Germinal center (tissue), 1 donor: ENCODE measurements at regions not wholly inside any gene's neighbourhood (a gene's known extent, or its start where the extent isn't known, plus 50 kb on each side); places are given as distances from the start of the nearest gene placed in this dataset.

Source experiments
- DNase-seq: peaks from one replicate; pipeline ENCODE4 v3.0.0; 2012; ENCODE audit warnings: mixed read lengths, low spot score

- DNase-seq, result no peak
Observed at GRCh38 chr1:88228114-88228513, 456.0 kb upstream of the PKN2 start.

DNA sequence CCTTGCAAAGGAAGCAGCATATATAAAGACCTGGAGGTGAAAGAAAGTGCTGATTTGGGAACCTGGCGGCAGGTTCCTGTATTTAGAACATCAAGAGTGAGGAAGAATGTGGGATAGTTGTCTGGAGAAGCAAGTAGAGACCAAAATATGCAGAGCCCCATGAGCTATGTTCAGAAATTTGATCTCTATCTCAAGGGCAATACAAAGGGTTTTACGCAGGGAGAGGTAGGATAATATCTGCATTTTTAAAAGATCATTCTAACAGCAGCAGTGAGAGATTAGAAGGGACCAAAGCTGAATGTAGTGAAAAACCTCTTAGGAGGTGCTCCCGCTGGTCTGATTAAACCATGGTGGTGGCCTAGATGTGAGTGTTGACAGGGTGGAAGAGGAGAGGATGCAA, 453.9 kb upstream of the PKN2 start:
- DNase-seq, result no peak

DNA sequence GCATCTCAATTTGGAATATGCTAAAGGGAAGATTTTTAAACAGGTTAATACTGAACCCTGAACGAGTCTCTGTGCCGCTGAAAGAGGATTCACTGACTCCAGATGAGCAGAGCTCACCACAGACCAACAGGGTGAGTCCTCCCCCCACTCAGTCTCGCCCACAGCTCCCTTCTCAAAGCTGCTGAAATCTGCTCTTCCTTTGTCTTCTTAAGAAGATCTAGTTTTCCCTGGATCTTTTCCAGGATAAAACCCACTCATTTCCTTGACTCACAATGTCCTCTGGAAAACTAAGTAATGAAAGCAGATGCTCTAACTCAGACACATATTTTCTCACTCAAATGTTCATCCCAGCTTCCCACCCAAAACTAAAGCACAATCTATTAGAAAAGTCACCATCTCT, 447.0 kb upstream of the PKN2 start:
- DNase-seq, result no peak

DNA sequence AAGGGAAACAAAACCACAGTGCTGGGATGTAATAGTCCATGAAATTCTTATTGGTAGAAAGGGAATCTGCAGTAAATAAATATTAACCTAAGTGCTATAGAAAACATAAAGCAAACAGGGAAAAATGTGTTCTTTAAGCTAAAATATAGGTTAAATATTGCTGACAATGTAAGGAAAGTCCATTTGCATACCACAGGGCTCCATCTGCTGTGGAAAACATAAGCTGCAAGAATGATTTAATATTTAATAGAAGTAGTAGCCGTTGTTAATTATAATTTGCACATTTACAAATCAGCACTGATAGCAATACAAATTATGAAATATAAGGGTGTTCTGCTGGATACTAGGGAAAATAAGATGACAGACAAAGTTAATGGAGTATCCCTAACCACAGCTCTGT, 444.9 kb upstream of the PKN2 start:
- DNase-seq, result no peak

- no peak for DNase-seq
Observed at GRCh38 chr1:88247666-88248065, 436.4 kb upstream of the PKN2 start.

GRCh38 chr1:88250915-88251314, 433.2 kb upstream of the PKN2 start:
- no peak for DNase-seq

- no peak for DNase-seq
Observed at GRCh38 chr1:88252745-88253144, 431.3 kb upstream of the PKN2 start.

- no peak for DNase-seq
Observed at GRCh38 chr1:88265606-88266005, 418.5 kb upstream of the PKN2 start.

- DNase-seq, result no peak
Observed at GRCh38 chr1:88266051-88266450, 418.0 kb upstream of the PKN2 start.

GRCh38 chr1:88272216-88272615, 411.9 kb upstream of the PKN2 start:
- no peak for DNase-seq

DNA sequence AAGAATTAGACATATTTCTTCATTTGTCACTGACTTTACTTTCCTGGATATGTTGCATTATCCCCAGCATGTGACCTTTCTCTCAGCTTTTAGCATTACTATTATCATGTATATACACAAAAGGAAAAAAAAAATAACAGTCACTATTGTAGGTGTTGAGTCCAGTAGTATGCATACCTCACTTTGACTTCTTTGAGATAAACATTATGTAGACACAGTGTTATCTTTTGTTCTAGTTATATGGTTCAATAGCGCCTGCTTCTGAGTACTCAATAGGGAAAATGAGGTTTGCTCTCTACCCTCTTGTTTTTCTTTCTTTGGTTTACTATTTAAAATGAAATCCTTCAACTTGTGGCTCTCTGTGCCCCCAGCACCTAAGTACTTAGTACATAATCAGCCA, 409.6 kb upstream of the PKN2 start:
- DNase-seq, result no peak

DNA sequence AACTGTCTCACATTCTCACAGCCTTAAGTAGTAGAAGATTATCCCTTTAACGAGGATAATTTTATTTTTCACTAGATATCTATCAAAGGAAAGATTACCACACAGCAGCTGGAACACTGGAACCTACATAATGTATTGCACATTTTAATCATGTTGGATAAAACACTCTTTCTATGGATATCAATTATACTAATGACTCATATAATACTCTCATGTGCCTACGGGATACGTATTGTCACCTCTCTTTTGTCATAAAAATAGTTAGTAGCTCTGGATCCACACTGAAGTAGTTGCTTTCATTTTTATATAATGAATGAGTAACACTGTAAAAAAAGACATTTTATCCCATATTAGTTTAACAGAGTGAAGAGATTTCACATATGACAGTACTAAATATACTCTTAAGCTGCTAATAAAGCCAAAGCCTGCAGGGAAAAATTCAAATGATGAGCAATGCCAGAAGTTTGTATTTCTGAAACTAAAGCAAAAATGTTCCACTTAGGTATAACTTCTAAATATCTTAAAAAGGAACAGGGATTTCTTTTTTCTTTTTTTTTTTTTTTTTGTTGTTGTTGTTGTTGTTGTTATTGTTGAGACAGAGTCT, 408.7 kb upstream of the PKN2 start:
- DNase-seq, result no peak

DNA sequence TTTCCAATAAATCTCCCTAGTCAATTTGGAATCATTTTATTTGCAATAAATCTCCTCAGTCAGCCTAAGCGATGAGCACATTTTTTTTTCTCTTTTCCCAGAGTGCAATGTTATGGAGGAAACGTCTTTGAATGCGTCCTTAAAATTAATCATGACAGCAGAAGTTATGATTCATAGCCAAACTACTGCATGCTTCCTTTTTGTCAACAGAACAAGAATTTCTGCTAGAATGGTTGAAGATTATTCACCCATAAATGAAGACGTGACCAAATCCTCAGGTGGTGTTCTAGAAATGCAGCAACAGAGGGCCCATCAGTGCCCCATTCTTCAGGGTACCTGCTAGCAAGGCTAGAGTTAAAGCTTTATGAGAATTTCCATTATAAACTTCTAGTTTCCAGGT, 407.9 kb upstream of the PKN2 start:
- DNase-seq, result no peak

DNA sequence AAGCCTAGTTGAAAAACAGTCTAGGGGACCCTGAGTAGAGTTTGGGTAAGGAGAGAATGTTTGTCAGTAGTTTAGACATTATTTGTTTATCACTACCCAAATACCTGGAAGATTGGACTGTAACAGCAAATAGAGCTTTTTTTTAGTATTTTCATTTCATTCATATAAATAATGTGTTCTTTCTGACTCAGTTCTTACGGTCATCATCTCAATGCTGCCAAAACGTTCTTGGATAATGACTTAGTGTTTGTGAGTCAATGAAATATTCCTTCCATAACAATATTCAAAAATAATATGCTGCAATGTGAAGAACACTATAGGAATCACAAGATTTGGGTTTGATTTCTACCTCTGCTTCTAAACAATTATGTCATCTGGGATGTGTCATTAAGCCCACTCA, 400.0 kb upstream of the PKN2 start:
- DNase-seq, result no peak

DNA sequence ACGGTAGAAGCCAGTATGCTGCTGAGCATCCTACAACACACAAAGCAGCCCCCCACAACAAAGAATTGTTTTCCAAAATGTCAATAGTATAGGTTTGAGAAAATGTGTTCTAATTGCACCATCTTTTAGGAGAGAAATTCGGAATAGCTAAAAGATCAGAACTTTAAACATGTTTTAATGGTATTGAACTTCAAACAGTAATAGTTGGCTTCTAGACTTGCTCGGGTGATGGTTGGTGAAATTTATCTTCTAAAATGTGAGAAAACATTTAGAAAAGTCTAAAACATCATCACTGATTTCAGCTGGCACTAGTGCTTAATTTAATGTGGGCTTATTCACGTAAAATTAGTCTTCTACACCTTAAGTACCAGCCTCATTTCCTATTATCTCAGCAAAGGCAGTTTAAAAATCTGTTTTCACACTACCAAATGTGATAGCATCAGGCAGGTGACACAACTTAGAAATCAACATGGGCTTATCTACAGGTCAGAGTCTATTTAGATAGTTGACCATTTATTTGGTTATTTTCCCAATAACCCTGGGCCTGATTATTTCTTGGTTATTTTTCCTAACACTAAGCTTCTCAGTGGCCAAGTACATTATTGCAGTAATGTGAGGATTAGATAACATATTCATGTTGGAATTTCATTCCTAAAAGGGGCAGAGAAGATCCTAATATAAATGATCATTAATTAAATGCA, 399.3 kb upstream of the PKN2 start:
- no peak for DNase-seq

- no peak for DNase-seq
Observed at GRCh38 chr1:88286716-88287115, 397.4 kb upstream of the PKN2 start.

- DNase-seq, result no peak
Observed at GRCh38 chr1:88288571-88288970, 395.5 kb upstream of the PKN2 start.

DNA sequence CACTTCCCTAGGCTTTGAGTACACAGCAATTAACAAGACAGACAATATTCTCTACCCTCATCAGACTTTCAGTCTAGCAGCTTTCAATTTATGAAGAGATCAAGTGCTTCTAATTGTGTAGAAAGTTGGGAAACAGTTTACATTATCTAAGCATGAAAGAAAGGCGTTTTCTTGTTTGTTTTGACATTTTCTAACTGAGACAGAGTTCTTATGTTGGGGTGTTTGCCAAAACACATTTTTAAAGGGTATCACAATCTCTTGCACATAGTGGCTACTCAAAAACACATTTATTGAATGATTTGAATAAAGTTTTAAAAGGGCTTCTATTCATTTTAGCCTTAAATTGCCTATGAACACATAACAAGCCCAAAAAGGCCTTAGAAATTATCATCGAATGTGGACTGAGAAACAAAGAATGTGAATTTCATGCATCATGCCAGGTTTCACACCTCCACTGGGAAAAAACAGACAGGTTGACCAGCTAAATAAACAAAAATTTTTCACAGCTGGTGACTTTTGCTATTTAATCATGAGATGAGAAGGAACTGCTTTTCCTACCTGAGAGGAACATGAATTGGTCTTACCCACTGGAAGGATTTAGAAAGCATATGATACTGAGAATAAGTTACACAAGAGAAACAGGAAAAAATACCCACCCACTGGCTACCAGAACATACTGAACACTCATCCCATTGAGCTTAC, 394.5 kb upstream of the PKN2 start:
- no peak for DNase-seq

DNA sequence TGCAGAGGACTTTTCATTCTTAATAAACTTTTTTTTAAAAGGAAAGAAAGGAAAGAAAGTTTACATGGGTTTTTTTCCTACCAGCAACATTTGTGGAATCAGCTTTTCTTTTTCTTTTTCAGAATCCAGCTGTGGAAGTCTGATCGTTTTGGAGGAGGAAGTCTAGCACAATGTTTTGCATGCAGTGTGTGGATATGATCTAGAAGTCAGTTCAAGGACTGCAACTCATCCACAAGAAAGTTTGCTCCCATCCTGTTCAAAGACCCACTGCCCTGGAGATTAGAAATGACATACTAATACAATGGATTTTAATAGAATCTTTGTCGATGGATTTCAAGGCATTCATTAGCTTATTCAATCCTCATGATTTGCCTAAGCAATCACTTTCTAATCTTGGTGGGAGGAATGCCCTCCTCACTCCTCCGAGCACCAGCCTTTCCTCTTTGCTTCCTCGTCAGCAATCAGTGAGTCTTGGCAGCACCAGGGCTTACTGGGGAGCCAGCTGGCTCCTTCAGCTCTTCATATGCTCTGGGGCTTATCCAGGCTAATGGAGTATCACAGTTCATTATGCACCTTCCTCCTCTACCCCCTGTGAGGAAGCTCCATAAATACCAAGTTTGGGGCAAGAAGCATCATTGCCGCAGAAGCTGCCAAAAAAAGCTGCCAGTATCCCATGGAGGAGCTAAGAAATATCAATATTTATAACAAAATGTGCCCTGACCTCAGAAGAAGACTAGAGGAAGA, 392.3 kb upstream of the PKN2 start:
- DNase-seq, result no peak

DNA sequence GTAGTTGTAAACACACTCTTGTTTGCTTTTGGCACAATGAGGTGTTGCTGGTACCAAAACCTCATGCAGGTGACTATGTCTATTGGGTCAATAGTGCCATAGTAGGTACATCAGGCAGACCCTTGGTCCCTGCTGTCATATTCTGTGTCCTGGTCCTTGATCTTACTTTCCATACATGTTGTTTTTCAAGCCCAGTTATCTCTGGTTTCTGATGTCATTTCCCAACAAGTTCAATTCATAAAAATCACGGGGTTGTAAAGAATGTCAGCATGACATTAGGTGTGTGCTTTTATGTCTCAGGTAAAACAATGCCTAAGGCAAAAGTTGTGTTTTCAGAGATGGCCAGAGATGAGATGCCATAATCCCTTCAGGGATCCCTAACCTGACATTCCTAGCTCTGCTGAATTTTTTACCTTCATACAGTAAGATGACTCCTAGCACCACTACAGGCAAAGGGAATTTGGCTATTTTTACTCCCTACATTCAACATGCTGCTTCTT, 390.3 kb upstream of the PKN2 start:
- DNase-seq, result no peak

- no peak for DNase-seq
Observed at GRCh38 chr1:88296227-88296626, 387.8 kb upstream of the PKN2 start.

DNA sequence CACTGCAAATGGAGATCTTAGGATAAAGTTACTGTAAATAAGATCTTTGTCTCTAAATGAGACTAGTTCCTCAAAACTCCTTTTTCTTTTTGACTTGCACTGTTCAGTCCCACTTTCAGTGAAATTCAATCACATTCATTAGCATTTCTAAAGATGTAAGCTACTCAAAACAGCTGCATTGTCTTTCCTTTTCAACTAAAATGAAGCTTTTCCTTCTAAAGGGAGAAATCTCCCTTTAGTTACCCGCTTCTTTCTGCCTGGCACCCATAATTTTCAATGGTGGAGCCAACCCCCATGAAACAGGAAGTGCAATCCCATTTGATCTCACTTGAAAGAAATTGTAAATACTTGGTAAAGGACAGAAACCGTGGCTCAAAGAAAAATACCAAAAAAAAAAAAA, 387.4 kb upstream of the PKN2 start:
- no peak for DNase-seq

GRCh38 chr1:88298506-88298905, 385.6 kb upstream of the PKN2 start:
- DNase-seq, result no peak
